ENCODE measurements at regions not wholly inside any gene's neighbourhood (a gene's known extent, or its start where the extent isn't known, plus 50 kb on each side); places are given as distances from the start of the nearest gene placed in this dataset.

GRCh38 chr18:76177160-76177559 is 317.9 kb downstream of the ZNF516 start:
- TF ChIP-seq NANOG (IDR thresholded peaks at IDR 0.05; ENCODE audit: borderline replicate concordance) (no peak), ZNF331 (CRISPR knock-in tag; IDR thresholded peaks at IDR 0.05; ENCODE audit: low read depth) (no peak), STAT1 (IDR thresholded peaks at IDR 0.05; ENCODE audit: unreplicated experiment) (no peak), EZH2 (IDR thresholded peaks at IDR 0.05; ENCODE audit: low read depth, unreplicated experiment) (no peak), POLR2AphosphoS5 (IDR thresholded peaks at IDR 0.05; ENCODE audit: low read depth) (no peak), JUNB (IDR thresholded peaks at IDR 0.05; ENCODE audit: unreplicated experiment) (no peak)
- TF ChIP-seq, protein P1, sequence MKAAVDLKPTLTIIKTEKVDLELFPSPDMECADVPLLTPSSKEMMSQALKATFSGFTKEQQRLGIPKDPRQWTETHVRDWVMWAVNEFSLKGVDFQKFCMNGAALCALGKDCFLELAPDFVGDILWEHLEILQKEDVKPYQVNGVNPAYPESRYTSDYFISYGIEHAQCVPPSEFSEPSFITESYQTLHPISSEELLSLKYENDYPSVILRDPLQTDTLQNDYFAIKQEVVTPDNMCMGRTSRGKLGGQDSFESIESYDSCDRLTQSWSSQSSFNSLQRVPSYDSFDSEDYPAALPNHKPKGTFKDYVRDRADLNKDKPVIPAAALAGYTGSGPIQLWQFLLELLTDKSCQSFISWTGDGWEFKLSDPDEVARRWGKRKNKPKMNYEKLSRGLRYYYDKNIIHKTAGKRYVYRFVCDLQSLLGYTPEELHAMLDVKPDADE (IDR thresholded peaks at IDR 0.05) = no peak
- Histone ChIP-seq H3K36me3 (ENCODE audit: insufficient read depth) (no peaks in the 10 kb centered on the region), H3K27me3 (ENCODE audit: insufficient read depth) (no peaks in the 10 kb centered on the region), H3K79me2 (replicated peaks; ENCODE audit: insufficient read depth) (no peaks in the 10 kb centered on the region), H3K4me1 (ENCODE audit: insufficient read depth) (peaks cover 3% of the 10 kb centered on the region; the same call in 1 of the 2 replicates), H3F3A (replicated peaks; ENCODE audit: low read depth) (no peaks in the 10 kb centered on the region), H4K20me1 (replicated peaks; ENCODE audit: insufficient read depth) (no peaks in the 10 kb centered on the region), H3K9me2 (ENCODE audit: insufficient read depth) (no peaks in the 10 kb centered on the region), H3K4me3 (no peak overlapping the region), H3K27ac (ENCODE audit: low read depth) (no peak overlapping the region), H2AFZ (no peak overlapping the region), H3K4me2 (no peak overlapping the region)
- no peak for ATAC-seq
- H3K4me3 Mint-ChIP-seq = no peak overlapping the region
- no peaks in the 10 kb centered on the region for H3K9me3 Mint-ChIP-seq
- H3K27ac Mint-ChIP-seq = no peak overlapping the region
- DNase-seq (ENCODE audit: low spot score) = no peak
- 0 out of 3 replicates have a peak, but pooled peaks cover 2% of the 10 kb centered on the region for H3K4me1 Mint-ChIP-seq
- no peaks in the 10 kb centered on the region for H3K36me3 Mint-ChIP-seq (ENCODE audit: low read depth)
- no peaks in the 10 kb centered on the region for H3K27me3 Mint-ChIP-seq (ENCODE audit: insufficient read depth, low read depth, poor library complexity)

DNA sequence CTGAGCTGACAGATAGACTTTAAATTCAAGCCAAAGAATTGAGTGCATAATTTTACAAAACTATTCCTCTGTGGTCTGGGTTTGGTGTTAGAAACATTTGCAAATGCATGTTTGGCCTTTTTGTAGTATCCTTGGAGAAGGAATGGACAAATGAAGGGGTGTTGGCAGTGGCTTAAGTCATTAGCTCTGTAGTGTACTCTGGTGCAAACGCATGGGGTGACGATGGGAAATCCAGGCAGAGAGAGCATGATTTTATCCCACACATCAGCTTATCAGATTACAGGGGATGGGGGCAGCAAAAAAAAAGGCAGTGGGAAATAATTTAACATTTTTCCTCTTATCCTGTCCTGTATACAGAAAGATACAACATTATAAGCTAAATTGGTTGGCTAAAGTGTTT is 320.6 kb downstream of the ZNF516 start:
- Mint-ChIP-seq H3K4me3 (no peak overlapping the region), H3K27ac (no peak overlapping the region), H3K9me3 (no peaks in the 10 kb centered on the region), H3K27me3 (ENCODE audit: insufficient read depth, low read depth, poor library complexity) (no peaks in the 10 kb centered on the region), H3K4me1 (0 out of 3 replicates have a peak, but pooled peaks cover 2% of the 10 kb centered on the region), H3K36me3 (ENCODE audit: low read depth) (no peaks in the 10 kb centered on the region)
- no peaks in the 10 kb centered on the region for H3K9me2 ChIP-seq (ENCODE audit: insufficient read depth)
- no peaks in the 10 kb centered on the region for H4K20me1 ChIP-seq (replicated peaks; ENCODE audit: insufficient read depth)
- no peak overlapping the region for H3K4me2 ChIP-seq
- TF ChIP-seq JUNB (IDR thresholded peaks at IDR 0.05; ENCODE audit: unreplicated experiment) (no peak), POLR2AphosphoS5 (IDR thresholded peaks at IDR 0.05; ENCODE audit: low read depth) (no peak), ZNF114 (CRISPR knock-in tag; IDR thresholded peaks at IDR 0.05) (no peak)
- TF ChIP-seq, protein P2, sequence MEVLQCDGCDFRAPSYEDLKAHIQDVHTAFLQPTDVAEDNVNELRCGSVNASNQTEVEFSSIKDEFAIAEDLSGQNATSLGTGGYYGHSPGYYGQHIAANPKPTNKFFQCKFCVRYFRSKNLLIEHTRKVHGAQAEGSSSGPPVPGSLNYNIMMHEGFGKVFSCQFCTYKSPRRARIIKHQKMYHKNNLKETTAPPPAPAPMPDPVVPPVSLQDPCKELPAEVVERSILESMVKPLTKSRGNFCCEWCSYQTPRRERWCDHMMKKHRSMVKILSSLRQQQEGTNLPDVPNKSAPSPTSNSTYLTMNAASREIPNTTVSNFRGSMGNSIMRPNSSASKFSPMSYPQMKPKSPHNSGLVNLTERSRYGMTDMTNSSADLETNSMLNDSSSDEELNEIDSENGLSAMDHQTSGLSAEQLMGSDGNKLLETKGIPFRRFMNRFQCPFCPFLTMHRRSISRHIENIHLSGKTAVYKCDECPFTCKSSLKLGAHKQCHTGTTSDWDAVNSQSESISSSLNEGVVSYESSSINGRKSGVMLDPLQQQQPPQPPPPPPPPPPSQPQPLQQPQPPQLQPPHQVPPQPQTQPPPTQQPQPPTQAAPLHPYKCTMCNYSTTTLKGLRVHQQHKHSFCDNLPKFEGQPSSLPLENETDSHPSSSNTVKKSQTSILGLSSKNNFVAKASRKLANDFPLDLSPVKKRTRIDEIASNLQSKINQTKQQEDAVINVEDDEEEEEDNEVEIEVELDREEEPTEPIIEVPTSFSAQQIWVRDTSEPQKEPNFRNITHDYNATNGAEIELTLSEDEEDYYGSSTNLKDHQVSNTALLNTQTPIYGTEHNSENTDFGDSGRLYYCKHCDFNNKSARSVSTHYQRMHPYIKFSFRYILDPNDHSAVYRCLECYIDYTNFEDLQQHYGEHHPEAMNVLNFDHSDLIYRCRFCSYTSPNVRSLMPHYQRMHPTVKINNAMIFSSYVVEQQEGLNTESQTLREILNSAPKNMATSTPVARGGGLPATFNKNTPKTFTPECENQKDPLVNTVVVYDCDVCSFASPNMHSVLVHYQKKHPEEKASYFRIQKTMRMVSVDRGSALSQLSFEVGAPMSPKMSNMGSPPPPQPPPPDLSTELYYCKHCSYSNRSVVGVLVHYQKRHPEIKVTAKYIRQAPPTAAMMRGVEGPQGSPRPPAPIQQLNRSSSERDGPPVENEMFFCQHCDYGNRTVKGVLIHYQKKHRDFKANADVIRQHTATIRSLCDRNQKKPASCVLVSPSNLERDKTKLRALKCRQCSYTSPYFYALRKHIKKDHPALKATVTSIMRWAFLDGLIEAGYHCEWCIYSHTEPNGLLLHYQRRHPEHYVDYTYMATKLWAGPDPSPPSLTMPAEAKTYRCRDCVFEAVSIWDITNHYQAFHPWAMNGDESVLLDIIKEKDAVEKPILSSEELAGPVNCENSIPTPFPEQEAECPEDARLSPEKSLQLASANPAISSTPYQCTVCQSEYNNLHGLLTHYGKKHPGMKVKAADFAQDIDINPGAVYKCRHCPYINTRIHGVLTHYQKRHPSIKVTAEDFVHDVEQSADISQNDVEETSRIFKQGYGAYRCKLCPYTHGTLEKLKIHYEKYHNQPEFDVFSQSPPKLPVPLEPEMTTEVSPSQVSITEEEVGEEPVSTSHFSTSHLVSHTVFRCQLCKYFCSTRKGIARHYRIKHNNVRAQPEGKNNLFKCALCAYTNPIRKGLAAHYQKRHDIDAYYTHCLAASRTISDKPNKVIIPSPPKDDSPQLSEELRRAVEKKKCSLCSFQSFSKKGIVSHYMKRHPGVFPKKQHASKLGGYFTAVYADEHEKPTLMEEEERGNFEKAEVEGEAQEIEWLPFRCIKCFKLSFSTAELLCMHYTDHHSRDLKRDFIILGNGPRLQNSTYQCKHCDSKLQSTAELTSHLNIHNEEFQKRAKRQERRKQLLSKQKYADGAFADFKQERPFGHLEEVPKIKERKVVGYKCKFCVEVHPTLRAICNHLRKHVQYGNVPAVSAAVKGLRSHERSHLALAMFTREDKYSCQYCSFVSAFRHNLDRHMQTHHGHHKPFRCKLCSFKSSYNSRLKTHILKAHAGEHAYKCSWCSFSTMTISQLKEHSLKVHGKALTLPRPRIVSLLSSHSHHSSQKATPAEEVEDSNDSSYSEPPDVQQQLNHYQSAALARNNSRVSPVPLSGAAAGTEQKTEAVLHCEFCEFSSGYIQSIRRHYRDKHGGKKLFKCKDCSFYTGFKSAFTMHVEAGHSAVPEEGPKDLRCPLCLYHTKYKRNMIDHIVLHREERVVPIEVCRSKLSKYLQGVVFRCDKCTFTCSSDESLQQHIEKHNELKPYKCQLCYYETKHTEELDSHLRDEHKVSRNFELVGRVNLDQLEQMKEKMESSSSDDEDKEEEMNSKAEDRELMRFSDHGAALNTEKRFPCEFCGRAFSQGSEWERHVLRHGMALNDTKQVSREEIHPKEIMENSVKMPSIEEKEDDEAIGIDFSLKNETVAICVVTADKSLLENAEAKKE (CRISPR knock-in tag; IDR thresholded peaks at IDR 0.05) = no peak
- TF ChIP-seq, protein P1 (IDR thresholded peaks at IDR 0.05) = no peak
- H3K4me3 ChIP-seq = no peak overlapping the region
- H3K27me3 ChIP-seq (ENCODE audit: insufficient read depth) = no peaks in the 10 kb centered on the region
- no peak for DNase-seq (ENCODE audit: low spot score)
- H3F3A ChIP-seq (replicated peaks; ENCODE audit: low read depth) = no peaks in the 10 kb centered on the region
- H3K79me2 ChIP-seq (replicated peaks; ENCODE audit: insufficient read depth) = no peaks in the 10 kb centered on the region
- no peaks in the 10 kb centered on the region for H3K36me3 ChIP-seq (ENCODE audit: insufficient read depth)
- H3K4me1 ChIP-seq (ENCODE audit: insufficient read depth) = peaks cover 3% of the 10 kb centered on the region; the same call in 1 of the 2 replicates
- no peak overlapping the region for H3K27ac ChIP-seq (ENCODE audit: low read depth)
- no peak for ATAC-seq
- no peak overlapping the region for H2AFZ ChIP-seq

Data from GM23338 (cell line).